Lower lobe of right lung (tissue), 2 donors: ENCODE measurements at regions not wholly inside any gene's neighbourhood (a gene's known extent, or its start where the extent isn't known, plus 50 kb on each side); places are given as distances from the start of the nearest gene placed in this dataset.

Source experiments
- ATAC-seq, 2 donors: fragments of 200-7000 bp; cut with Tn5 transposase; one replicate each; pipeline ENCODE4 v1.9.1; 2020 to 2022; ENCODE audit warnings: mild to moderate bottlenecking in 2 of 2, moderate library complexity in 2 of 2
- DNase-seq: peaks from one replicate; pipeline ENCODE4 v3.0.0-alpha.2; 2020
- H3K27ac ChIP-seq: fragments of 200-600 bp; one replicate; pipeline ENCODE4 v1.8.0; 2022
- H3K27me3 ChIP-seq: fragments of 200-600 bp; one replicate; pipeline ENCODE4 v1.8.0; 2022; ENCODE audit warnings: low read depth
- H3K36me3 ChIP-seq: fragments of 200-600 bp; one replicate; pipeline ENCODE4 v1.8.0; 2022; ENCODE audit warnings: mild to moderate bottlenecking
- H3K4me1 ChIP-seq: fragments of 200-600 bp; one replicate; pipeline ENCODE4 v1.8.0; 2022
- H3K4me3 ChIP-seq: fragments of 200-600 bp; one replicate; pipeline ENCODE4 v1.8.0; 2022; ENCODE audit warnings: mild to moderate bottlenecking
- H3K9me3 ChIP-seq: fragments of 200-600 bp; one replicate; pipeline ENCODE4 v1.8.0; 2022
- intact Hi-C: fragments of 100-400 bp; cut with DNase I; formaldehyde crosslinking; loops from one replicate; pipeline ENCODE4 v1.11.0; 2022
- TF ChIP-seq, protein P1 (sequence below): fragments of 200-600 bp; IDR thresholded peaks from one replicate; pipeline ENCODE4 v1.8.0; 2022; ENCODE audit warnings: antibody characterized with exemption, mild to moderate bottlenecking
- donor health status: DM: no; HTN: yes; CAD: no; lungs with severe emphysema.

DNA sequence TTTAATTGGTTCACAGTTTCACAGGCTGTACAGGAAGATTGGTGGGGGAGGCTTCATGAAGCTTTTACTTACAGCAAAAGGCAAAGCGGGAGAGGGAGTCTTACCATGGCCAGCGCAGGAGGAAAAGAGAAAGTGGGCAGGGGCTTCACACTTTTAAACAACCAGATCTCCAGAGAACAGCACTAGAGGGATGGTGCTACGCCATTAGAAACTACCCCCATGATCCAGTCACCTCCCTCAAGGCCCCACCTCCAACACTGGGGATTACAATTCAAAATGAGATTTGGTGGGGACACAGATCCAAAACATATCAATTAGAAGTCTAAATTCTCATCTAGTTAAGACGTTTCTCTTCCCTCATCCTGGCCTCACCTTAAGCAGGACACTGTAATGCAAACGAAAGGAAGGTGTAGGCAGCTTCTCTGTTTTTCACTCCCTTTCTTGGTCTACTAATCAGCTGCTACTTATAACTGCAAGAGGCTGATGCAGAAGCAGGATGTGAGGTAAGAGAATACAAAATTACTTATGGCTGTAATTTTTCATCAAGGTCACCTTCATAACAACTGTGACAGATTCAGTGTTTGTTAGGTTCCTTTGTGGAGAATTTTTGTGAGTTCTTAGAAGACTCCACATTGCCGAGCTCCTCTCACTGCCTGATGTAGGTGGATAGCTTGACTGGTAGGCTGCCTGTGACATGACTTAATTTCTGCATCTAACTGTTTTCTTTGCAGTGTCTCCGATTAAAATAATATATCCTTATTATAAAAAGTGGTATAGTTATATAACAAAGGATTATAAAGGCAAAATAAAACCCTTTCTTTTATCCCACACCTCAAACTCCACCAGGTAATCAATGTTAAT lies 255.1 kb downstream of the IL15 start:
- Histone ChIP-seq H3K4me1 (no peaks in the 10 kb centered on the region), H3K27ac (no peak overlapping the region), H3K36me3 (no peaks in the 10 kb centered on the region), H3K27me3 (no peaks in the 10 kb centered on the region), H3K4me3 (no peak overlapping the region), H3K9me3 (no peaks in the 10 kb centered on the region)
- ATAC-seq (no peak), DNase-seq (no peak)
- intact Hi-C loops, result no loop called here
- TF ChIP-seq, protein P1, sequence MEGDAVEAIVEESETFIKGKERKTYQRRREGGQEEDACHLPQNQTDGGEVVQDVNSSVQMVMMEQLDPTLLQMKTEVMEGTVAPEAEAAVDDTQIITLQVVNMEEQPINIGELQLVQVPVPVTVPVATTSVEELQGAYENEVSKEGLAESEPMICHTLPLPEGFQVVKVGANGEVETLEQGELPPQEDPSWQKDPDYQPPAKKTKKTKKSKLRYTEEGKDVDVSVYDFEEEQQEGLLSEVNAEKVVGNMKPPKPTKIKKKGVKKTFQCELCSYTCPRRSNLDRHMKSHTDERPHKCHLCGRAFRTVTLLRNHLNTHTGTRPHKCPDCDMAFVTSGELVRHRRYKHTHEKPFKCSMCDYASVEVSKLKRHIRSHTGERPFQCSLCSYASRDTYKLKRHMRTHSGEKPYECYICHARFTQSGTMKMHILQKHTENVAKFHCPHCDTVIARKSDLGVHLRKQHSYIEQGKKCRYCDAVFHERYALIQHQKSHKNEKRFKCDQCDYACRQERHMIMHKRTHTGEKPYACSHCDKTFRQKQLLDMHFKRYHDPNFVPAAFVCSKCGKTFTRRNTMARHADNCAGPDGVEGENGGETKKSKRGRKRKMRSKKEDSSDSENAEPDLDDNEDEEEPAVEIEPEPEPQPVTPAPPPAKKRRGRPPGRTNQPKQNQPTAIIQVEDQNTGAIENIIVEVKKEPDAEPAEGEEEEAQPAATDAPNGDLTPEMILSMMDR, result no peak

DNA sequence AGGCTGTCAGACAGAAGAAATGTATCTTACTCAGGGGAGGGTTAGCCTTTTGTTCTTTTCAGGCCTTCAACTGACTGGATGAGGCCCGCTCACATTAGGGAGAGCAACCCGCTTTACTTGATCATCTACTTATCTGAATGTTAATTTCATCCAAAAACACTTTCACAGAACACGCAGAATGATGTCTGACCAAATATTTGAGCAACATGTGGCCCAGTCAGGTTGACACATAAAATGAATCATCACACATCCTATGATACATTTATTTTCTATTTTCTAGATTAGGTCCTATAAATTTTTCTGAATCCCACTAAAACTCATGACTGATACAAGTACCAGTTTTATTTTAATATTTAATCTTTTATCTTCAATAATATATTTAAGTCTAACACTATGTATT lies 260.3 kb downstream of the IL15 start:
- ATAC-seq (no peak), DNase-seq (no peak)
- H3K9me3 ChIP-seq, result no peaks in the 10 kb centered on the region
- H3K4me3 ChIP-seq, result no peak overlapping the region
- TF ChIP-seq, protein P1, result no peak
- H3K27ac ChIP-seq, result no peak overlapping the region
- no peaks in the 10 kb centered on the region for H3K4me1 ChIP-seq
- no peaks in the 10 kb centered on the region for H3K36me3 ChIP-seq
- H3K27me3 ChIP-seq, result no peaks in the 10 kb centered on the region
- intact Hi-C loops, result no loop called here

DNA sequence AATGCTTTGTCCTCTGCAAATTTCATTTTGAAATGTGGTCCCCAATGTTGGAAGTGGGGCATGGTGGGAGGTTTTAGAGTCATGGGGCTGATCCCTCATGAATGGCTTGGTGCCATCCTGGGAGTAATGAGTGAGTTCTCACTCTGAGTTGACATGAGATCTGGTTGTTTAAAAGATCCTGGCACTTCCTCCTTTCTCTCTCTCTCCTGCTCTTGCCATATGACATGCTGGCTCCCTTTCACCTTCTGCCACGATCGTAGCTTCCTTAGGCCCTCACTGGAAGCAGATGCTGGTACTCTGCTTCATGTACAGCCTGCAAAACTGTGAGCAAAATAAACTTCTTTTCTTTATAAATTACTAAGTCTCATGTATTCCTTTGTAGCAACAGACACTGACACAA lies 262.0 kb downstream of the IL15 start:
- ATAC-seq, result no peak
- Histone ChIP-seq H3K4me3 (no peak overlapping the region), H3K36me3 (no peaks in the 10 kb centered on the region), H3K9me3 (no peaks in the 10 kb centered on the region), H3K4me1 (no peaks in the 10 kb centered on the region), H3K27ac (no peak overlapping the region), H3K27me3 (no peaks in the 10 kb centered on the region)
- no peak for DNase-seq
- intact Hi-C loops, result no loop called here
- TF ChIP-seq, protein P1, result no peak

DNA sequence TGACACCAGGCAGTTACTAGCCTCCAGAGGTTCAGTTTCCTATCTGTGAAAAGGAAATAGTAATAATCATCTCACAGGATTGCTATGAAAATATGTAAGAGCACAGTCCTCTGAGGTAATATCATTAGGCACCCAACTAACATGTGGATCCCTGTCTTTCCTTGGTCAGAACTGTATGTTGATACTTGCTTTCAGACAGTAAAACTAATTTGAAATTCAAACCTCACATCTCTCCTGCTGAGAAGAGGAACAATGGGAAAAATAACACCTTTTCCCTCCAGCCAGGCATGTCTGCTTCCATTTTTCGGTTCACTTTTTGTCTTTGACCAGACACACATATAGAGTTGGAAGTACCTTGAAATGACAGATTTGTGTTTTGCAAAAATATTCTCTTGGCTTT lies 262.7 kb downstream of the IL15 start:
- Histone ChIP-seq H3K36me3 (no peaks in the 10 kb centered on the region), H3K27me3 (no peaks in the 10 kb centered on the region), H3K4me1 (no peaks in the 10 kb centered on the region), H3K4me3 (no peak overlapping the region), H3K9me3 (no peaks in the 10 kb centered on the region), H3K27ac (no peak overlapping the region)
- TF ChIP-seq, protein P1, result no peak
- intact Hi-C loops, result no loop called here
- DNase-seq (no peak), ATAC-seq (no peak)

DNA sequence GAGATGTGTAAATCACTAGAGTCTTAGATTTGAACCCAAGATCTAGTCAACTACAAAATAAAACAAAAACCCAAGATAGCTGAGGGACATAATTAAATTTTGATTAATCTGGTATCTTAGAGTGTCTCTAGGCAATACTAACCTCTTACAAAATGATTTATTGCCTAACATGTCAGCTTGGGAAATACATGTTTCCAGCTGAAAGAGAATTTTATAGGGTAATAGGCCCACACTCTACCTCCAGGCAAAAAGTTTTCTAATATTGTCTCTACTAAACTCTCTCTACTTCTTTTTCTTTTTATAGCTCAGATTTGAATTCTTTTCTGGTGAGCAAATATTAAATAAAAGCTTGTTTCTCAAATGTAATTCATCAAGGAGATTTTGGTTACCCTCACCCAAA lies 263.2 kb downstream of the IL15 start:
- TF ChIP-seq, protein P1, result no peak
- Histone ChIP-seq H3K27ac (no peak overlapping the region), H3K9me3 (no peaks in the 10 kb centered on the region), H3K36me3 (no peaks in the 10 kb centered on the region), H3K4me3 (no peak overlapping the region), H3K27me3 (no peaks in the 10 kb centered on the region), H3K4me1 (no peaks in the 10 kb centered on the region)
- intact Hi-C loops, result no loop called here
- ATAC-seq, result no peak
- DNase-seq, result no peak
